ENCODE measurements at regions not wholly inside any gene's neighbourhood (a gene's known extent, or its start where the extent isn't known, plus 50 kb on each side); places are given as distances from the start of the nearest gene placed in this dataset.
A peak's percentile ranks its signal among the peaks of the same experiment; 100 is the strongest.

DNA sequence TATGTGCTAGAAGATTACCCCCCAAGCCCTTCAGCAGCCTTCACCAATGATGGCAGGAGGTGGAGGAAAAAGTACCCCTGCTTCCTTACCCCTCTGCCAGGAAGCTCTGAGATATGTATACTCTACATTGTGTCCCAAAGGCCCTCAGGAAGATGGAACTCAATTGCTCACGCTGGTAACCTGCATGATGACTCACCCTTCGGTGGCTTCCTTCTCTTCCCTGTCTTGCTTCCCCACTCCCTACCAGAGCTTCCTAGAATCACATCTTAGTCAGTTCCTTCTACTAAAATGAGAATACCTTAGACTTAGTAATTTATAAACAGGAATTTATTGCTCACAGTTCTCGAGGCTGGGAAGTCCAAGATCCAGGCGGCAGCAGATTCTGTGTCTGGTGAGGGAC is 405.6 kb downstream of the TYW1 start:
- Histone ChIP-seq H3K27ac (ENCODE audit: low read depth, low read length, poor library complexity, severe bottlenecking) (no peak overlapping the region), H3K9me3 (ENCODE audit: low read depth, low read length, poor library complexity, severe bottlenecking) (no peaks in the 10 kb centered on the region), H3K36me3 (ENCODE audit: insufficient read depth, low read length, poor library complexity, severe bottlenecking) (no peaks in the 10 kb centered on the region), H3K4me3 (ENCODE audit: low read depth, low read length, poor library complexity, severe bottlenecking) (no peak overlapping the region), H3K4me1 (ENCODE audit: insufficient read depth, low read length, poor library complexity, severe bottlenecking) (no peaks in the 10 kb centered on the region), H3K27me3 (replicated peaks; ENCODE audit: insufficient read depth, low read depth, low read length, poor library complexity) (no peaks in the 10 kb centered on the region)
- intact Hi-C loops (cut with micrococcal nuclease; ENCODE audit: unreplicated experiment) = no loop called here
- TF ChIP-seq, protein P1, sequence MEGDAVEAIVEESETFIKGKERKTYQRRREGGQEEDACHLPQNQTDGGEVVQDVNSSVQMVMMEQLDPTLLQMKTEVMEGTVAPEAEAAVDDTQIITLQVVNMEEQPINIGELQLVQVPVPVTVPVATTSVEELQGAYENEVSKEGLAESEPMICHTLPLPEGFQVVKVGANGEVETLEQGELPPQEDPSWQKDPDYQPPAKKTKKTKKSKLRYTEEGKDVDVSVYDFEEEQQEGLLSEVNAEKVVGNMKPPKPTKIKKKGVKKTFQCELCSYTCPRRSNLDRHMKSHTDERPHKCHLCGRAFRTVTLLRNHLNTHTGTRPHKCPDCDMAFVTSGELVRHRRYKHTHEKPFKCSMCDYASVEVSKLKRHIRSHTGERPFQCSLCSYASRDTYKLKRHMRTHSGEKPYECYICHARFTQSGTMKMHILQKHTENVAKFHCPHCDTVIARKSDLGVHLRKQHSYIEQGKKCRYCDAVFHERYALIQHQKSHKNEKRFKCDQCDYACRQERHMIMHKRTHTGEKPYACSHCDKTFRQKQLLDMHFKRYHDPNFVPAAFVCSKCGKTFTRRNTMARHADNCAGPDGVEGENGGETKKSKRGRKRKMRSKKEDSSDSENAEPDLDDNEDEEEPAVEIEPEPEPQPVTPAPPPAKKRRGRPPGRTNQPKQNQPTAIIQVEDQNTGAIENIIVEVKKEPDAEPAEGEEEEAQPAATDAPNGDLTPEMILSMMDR (conservative IDR thresholded peaks at IDR 0.05; ENCODE audit: low read depth, low read length) = no peak
- no peak for TF ChIP-seq EZH2 (IDR thresholded peaks at IDR 0.05; ENCODE audit: borderline replicate concordance, low read depth, low read length, poor library complexity, severe bottlenecking)
- POLR2A ChIA-PET (ENCODE audit: low non-redundant PET) = no interaction called here
- DNase-seq (ENCODE audit: low spot score) = no peak
- CTCF ChIA-PET = no interaction called here
- no TSS peak for BruUV-seq (replicated peaks)

DNA sequence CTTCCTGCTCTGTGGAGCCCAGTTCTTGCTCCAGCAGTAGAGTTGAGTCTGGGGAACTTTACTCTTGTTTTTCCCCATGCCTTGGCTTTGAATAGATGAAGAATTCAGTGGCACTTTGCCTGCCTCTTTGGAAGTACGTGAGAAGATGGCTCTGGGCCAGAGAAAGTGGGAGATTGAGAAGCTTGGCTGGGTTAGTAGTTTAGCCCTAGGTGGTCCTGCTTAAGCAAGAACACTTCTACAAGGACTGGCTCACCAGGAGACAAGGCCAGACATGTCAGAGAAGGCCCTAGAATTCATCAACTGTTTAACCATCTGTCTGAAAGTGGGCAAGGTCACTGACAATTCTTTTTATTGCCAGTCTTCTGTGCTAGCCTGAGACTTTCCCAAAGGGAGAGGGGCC is 410.3 kb downstream of the TYW1 start:
- ChIA-PET POLR2A (ENCODE audit: low non-redundant PET) (no interaction called here), CTCF (no interaction called here)
- H3K36me3 ChIP-seq (ENCODE audit: insufficient read depth, low read length, poor library complexity, severe bottlenecking) = no peaks in the 10 kb centered on the region
- intact Hi-C loops (cut with micrococcal nuclease; ENCODE audit: unreplicated experiment) = no loop called here
- BruUV-seq (replicated peaks) = no TSS peak
- H3K4me1 ChIP-seq (ENCODE audit: insufficient read depth, low read length, poor library complexity, severe bottlenecking) = no peaks in the 10 kb centered on the region
- H3K27me3 ChIP-seq (replicated peaks; ENCODE audit: insufficient read depth, low read depth, low read length, poor library complexity) = no peaks in the 10 kb centered on the region
- no peak overlapping the region for H3K27ac ChIP-seq (ENCODE audit: low read depth, low read length, poor library complexity, severe bottlenecking)
- TF ChIP-seq EZH2 (IDR thresholded peaks at IDR 0.05; ENCODE audit: borderline replicate concordance, low read depth, low read length, poor library complexity, severe bottlenecking) = no peak
- TF ChIP-seq, protein P1 (conservative IDR thresholded peaks at IDR 0.05; ENCODE audit: low read depth, low read length) = no peak
- H3K9me3 ChIP-seq (ENCODE audit: low read depth, low read length, poor library complexity, severe bottlenecking) = no peaks in the 10 kb centered on the region
- peak; percentile 23 for DNase-seq (ENCODE audit: low spot score)
- no peak overlapping the region for H3K4me3 ChIP-seq (ENCODE audit: low read depth, low read length, poor library complexity, severe bottlenecking)

DNA sequence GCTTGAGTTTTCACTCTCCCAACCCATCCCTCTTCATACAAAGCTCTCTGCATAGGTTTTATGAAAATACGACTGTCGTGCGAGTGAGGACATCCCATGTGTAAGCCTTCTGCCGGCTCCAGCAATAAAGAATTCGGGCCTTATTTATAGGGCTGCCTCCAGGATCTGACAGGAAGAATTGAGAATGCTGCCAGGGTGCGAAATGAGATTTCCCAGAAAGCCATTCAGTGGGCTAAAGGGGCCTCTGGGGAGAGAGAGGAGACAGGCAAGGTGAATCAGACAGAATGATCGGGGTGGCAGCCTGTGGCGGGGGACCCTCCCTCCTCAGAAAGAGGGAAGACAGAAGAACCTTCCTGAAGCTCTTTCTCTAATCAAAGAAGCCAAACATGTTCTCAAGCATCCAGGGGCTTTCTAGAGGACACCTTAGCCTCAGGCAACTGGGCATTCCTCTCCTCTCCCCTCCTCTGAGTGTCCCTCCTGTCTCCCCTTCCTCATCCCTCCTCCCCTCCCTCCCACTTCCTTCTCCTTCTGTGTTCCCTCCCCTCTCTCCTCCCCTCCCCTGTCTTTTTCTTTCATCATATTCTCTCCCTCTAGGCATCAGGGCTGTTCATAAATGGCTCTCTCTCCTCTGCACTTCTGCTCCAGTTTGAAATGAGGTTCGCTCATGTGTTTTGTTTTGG is 410.9 kb downstream of the TYW1 start:
- no peak overlapping the region for H3K27ac ChIP-seq (ENCODE audit: low read depth, low read length, poor library complexity, severe bottlenecking)
- TF ChIP-seq, protein P1 (conservative IDR thresholded peaks at IDR 0.05; ENCODE audit: low read depth, low read length) = no peak
- no peak for TF ChIP-seq EZH2 (IDR thresholded peaks at IDR 0.05; ENCODE audit: borderline replicate concordance, low read depth, low read length, poor library complexity, severe bottlenecking)
- DNase-seq (ENCODE audit: low spot score) = no peak
- H3K4me3 ChIP-seq (ENCODE audit: low read depth, low read length, poor library complexity, severe bottlenecking) = no peak overlapping the region
- ChIA-PET POLR2A (ENCODE audit: low non-redundant PET) (no interaction called here), CTCF (no interaction called here)
- no peaks in the 10 kb centered on the region for H3K27me3 ChIP-seq (replicated peaks; ENCODE audit: insufficient read depth, low read depth, low read length, poor library complexity)
- no peaks in the 10 kb centered on the region for H3K9me3 ChIP-seq (ENCODE audit: low read depth, low read length, poor library complexity, severe bottlenecking)
- H3K36me3 ChIP-seq (ENCODE audit: insufficient read depth, low read length, poor library complexity, severe bottlenecking) = no peaks in the 10 kb centered on the region
- no TSS peak for BruUV-seq (replicated peaks)
- intact Hi-C loops (cut with micrococcal nuclease; ENCODE audit: unreplicated experiment) = no loop called here
- H3K4me1 ChIP-seq (ENCODE audit: insufficient read depth, low read length, poor library complexity, severe bottlenecking) = no peaks in the 10 kb centered on the region

All from A673 (cell line).